ENCODE measurements at regions not wholly inside any gene's neighbourhood (a gene's known extent, or its start where the extent isn't known, plus 50 kb on each side); places are given as distances from the start of the nearest gene placed in this dataset.
"Not testable (repeated sequence)": the region's sequence is repeated elsewhere in the genome, so short reads cannot be mapped to it uniquely, and the experiment has no call there.

DNA sequence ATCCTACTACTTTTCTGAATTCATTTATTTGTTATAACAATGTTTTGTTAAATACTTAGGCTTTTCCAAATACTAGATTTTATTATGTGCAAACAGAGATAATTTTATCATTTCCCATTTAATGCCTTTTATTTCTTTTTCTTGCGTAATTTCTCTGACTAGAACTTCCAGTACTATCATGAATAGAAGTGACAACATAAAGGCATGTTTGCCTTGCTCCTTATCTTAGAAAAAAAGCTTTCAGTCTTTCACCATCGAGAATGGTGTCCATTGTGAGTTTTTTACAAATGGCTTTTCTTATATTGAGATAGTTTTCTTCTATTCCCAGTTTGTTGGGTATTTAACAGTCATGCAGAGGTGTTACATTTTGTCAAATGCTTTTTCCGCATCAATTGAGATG is 453.1 kb upstream of the ZP4 start:
- Mint-ChIP-seq H3K4me3 (no peak overlapping the region), H3K27ac (no peak overlapping the region), H3K27me3 (no peaks in the 10 kb centered on the region), H3K36me3 (no peaks in the 10 kb centered on the region), H3K9me3 (peaks cover 15% of the 10 kb centered on the region), H3K4me1 (ENCODE audit: low read depth) (no peaks in the 10 kb centered on the region)
- POLR2A ChIA-PET = no interaction called here
- DNase-seq = no peak
- intact Hi-C loops (cut with micrococcal nuclease) = no loop called here
- CTCF ChIA-PET = no interaction called here

DNA sequence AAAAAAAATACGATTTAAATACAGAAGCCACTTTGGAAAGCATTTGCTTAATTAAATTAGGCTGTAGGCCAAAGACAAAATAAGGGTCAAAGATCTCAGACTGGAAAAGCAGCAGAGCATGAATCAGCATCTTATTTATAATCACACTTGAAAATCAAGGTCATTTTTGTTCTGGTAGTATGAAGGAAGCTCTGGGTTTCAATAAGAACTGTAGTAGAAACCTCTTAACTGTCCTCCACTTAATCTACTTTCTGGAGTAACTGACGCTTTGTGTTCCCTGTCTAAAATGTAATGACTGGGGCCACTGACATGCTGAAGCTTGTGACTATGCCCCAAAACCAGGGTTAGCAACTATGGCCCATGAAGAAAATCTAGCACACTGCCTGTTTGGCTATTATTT is 450.7 kb upstream of the ZP4 start:
- no peaks in the 10 kb centered on the region for H3K4me1 Mint-ChIP-seq (ENCODE audit: low read depth)
- ChIA-PET CTCF (no interaction called here), POLR2A (no interaction called here)
- H3K9me3 Mint-ChIP-seq = peaks cover 15% of the 10 kb centered on the region
- no peak overlapping the region for H3K27ac Mint-ChIP-seq
- H3K36me3 Mint-ChIP-seq = no peaks in the 10 kb centered on the region
- no peaks in the 10 kb centered on the region for H3K27me3 Mint-ChIP-seq
- intact Hi-C loops (cut with micrococcal nuclease) = no loop called here
- H3K4me3 Mint-ChIP-seq = no peak overlapping the region
- no peak for DNase-seq

GRCh38 chr1:238340989-238341388 is 450.3 kb upstream of the ZP4 start:
- Mint-ChIP-seq H3K27ac (no peak overlapping the region), H3K27me3 (no peaks in the 10 kb centered on the region), H3K36me3 (no peaks in the 10 kb centered on the region), H3K4me1 (ENCODE audit: low read depth) (no peaks in the 10 kb centered on the region), H3K9me3 (peaks cover 14% of the 10 kb centered on the region), H3K4me3 (no peak overlapping the region)
- POLR2A ChIA-PET = no interaction called here
- intact Hi-C loops (cut with micrococcal nuclease) = no loop called here
- no peak for DNase-seq
- CTCF ChIA-PET = no interaction called here

DNA sequence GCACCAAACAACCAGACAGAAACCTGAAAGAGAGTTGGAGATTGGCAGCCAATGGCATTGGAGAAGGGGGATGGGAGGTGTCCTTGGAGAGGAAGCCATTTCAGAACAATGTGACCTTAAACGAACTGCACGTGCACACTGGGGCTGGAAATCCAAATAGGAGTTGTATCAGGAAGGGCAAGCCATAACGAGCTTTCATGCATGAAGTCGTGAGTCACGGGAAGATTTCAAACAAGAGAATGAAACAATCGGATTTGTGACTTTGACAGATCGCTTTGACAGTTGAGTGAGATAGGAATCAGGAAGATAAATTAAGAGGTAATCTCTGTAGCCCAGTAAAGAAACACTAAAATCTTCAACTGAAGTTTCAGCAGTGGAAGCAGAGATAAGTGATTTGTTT is 445.8 kb upstream of the ZP4 start:
- ChIA-PET POLR2A (no interaction called here), CTCF (no interaction called here)
- DNase-seq = no peak
- H3K27ac Mint-ChIP-seq = no peak overlapping the region
- H3K27me3 Mint-ChIP-seq = no peaks in the 10 kb centered on the region
- no peaks in the 10 kb centered on the region for H3K36me3 Mint-ChIP-seq
- H3K4me1 Mint-ChIP-seq (ENCODE audit: low read depth) = no peaks in the 10 kb centered on the region
- no peak overlapping the region for H3K4me3 Mint-ChIP-seq
- intact Hi-C loops (cut with micrococcal nuclease) = no loop called here
- peaks cover 13% of the 10 kb centered on the region for H3K9me3 Mint-ChIP-seq

DNA sequence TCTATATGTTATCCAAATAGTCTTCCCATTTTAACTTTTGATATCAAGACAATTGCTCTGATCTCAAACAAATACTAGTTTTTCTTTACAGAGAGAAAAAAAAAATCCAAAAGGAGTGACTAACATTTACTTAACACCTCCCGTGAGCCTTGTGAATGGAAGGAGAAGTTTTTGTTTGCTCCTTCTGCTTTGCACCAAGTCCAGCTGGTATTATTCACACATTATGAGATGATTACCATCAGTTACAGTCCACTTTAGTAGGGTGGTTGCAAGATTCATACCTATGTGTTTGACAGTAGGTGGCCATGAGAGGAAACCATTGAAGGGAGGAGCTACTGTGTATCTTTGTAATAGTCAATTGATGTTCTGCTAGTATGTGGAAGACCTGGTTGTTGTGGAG is 443.4 kb upstream of the ZP4 start:
- CTCF ChIA-PET = no interaction called here
- no peak overlapping the region for H3K4me3 Mint-ChIP-seq
- intact Hi-C loops (cut with micrococcal nuclease) = no loop called here
- H3K36me3 Mint-ChIP-seq = no peaks in the 10 kb centered on the region
- no peaks in the 10 kb centered on the region for H3K27me3 Mint-ChIP-seq
- H3K9me3 Mint-ChIP-seq = peaks cover 13% of the 10 kb centered on the region
- no peak overlapping the region for H3K27ac Mint-ChIP-seq
- no peak for DNase-seq
- H3K4me1 Mint-ChIP-seq (ENCODE audit: low read depth) = no peaks in the 10 kb centered on the region
- POLR2A ChIA-PET = no interaction called here

- H3K4me3 Mint-ChIP-seq = no peak overlapping the region
- POLR2A ChIA-PET = no interaction called here
- no peak overlapping the region for H3K27ac Mint-ChIP-seq
- H3K4me1 Mint-ChIP-seq (ENCODE audit: low read depth) = no peaks in the 10 kb centered on the region
- no peaks in the 10 kb centered on the region for H3K27me3 Mint-ChIP-seq
- DNase-seq = no peak
- intact Hi-C loops (cut with micrococcal nuclease) = no loop called here
- CTCF ChIA-PET = no interaction called here
- no peaks in the 10 kb centered on the region for H3K36me3 Mint-ChIP-seq
- peaks cover 12% of the 10 kb centered on the region for H3K9me3 Mint-ChIP-seq
These were observed 440.8 kb upstream of the ZP4 start for GRCh38 chr1:238331557-238331956.

DNA sequence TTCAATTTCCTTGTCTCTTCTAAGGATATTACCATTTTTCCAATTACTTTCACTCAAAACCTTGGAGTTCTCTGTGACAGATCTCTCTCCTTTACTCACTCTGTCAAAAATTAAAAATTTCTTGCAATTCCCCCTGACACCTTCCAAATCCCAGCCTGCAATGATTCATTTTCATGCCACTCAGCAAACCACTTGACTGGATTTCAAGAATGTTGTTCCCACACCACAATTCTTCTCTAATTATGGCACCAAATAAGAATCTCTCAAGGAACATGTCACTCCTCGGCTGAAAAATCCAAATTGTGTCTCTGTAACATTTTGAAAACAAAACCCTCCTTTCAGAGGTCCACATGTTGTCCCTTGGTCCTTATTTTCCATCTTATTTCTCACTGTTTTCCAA is 438.9 kb upstream of the ZP4 start:
- intact Hi-C loops (cut with micrococcal nuclease) = no loop called here
- H3K36me3 Mint-ChIP-seq = no peaks in the 10 kb centered on the region
- H3K9me3 Mint-ChIP-seq = peaks cover 14% of the 10 kb centered on the region
- no peaks in the 10 kb centered on the region for H3K4me1 Mint-ChIP-seq (ENCODE audit: low read depth)
- ChIA-PET CTCF (no interaction called here), POLR2A (no interaction called here)
- H3K27ac Mint-ChIP-seq = no peak overlapping the region
- no peak overlapping the region for H3K4me3 Mint-ChIP-seq
- no peaks in the 10 kb centered on the region for H3K27me3 Mint-ChIP-seq
- no peak for DNase-seq

- H3K36me3 Mint-ChIP-seq; H3K4me3 Mint-ChIP-seq; H3K27ac Mint-ChIP-seq; POLR2A ChIA-PET; intact Hi-C loops (cut with micrococcal nuclease); CTCF ChIA-PET; H3K4me1 Mint-ChIP-seq (ENCODE audit: low read depth); DNase-seq; H3K27me3 Mint-ChIP-seq: not testable (repeated sequence)
- H3K9me3 Mint-ChIP-seq = peaks cover 14% of the 10 kb centered on the region
These were observed 436.3 kb upstream of the ZP4 start for GRCh38 chr1:238327033-238327432.

- H3K36me3 Mint-ChIP-seq; H3K4me3 Mint-ChIP-seq; H3K27me3 Mint-ChIP-seq; CTCF ChIA-PET; DNase-seq; intact Hi-C loops (cut with micrococcal nuclease); POLR2A ChIA-PET; H3K4me1 Mint-ChIP-seq (ENCODE audit: low read depth); H3K27ac Mint-ChIP-seq: not testable (repeated sequence)
- peaks cover 14% of the 10 kb centered on the region for H3K9me3 Mint-ChIP-seq
These were observed 435.8 kb upstream of the ZP4 start for GRCh38 chr1:238326479-238326878.

DNA sequence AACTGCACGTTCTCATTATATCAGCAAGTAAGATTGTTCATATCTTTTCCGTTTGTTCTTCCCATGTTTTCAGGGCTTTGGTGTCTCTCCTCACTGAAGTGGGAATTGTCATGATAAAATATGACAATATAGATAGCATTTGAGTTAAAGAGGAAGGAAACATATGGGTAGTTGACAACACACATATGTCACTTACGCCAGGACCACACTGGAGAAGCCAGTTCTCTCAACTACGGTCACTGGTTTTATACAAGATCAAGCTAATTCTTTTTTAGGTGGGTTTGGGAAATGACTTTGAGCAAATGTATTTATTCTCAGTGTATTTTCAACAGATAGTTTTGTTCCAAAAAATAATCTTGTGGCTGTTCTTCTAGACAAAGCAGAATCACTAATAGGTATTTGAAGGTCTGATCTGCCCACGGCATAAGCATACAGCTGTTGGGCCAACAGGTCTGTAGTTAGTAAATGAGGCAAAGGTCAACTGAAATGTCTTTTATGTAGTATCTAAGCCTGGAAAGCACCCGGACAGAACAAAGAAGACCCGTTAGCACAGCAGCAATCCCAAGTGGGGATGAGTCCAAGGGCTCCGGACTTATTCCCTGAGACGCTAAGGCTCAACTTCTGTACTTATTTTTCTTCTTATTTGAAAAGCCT is 433.6 kb upstream of the ZP4 start:
- no peaks in the 10 kb centered on the region for H3K4me1 Mint-ChIP-seq (ENCODE audit: low read depth)
- POLR2A ChIA-PET = no interaction called here
- H3K4me3 Mint-ChIP-seq = no peak overlapping the region
- H3K27ac Mint-ChIP-seq = no peak overlapping the region
- CTCF ChIA-PET = no interaction called here
- intact Hi-C loops (cut with micrococcal nuclease) = no loop called here
- H3K36me3 Mint-ChIP-seq = no peaks in the 10 kb centered on the region
- H3K9me3 Mint-ChIP-seq = peaks cover 14% of the 10 kb centered on the region
- no peak for DNase-seq
- H3K27me3 Mint-ChIP-seq = no peaks in the 10 kb centered on the region

- no peaks in the 10 kb centered on the region for H3K4me1 Mint-ChIP-seq (ENCODE audit: low read depth)
- no peak overlapping the region for H3K4me3 Mint-ChIP-seq
- ChIA-PET POLR2A (no interaction called here), CTCF (no interaction called here)
- no peak overlapping the region for H3K27ac Mint-ChIP-seq
- no peaks in the 10 kb centered on the region for H3K36me3 Mint-ChIP-seq
- no peak for DNase-seq
- H3K27me3 Mint-ChIP-seq = no peaks in the 10 kb centered on the region
- intact Hi-C loops (cut with micrococcal nuclease) = no loop called here
- peaks cover 14% of the 10 kb centered on the region for H3K9me3 Mint-ChIP-seq
These were observed 432.8 kb upstream of the ZP4 start for GRCh38 chr1:238323490-238323889.

DNA sequence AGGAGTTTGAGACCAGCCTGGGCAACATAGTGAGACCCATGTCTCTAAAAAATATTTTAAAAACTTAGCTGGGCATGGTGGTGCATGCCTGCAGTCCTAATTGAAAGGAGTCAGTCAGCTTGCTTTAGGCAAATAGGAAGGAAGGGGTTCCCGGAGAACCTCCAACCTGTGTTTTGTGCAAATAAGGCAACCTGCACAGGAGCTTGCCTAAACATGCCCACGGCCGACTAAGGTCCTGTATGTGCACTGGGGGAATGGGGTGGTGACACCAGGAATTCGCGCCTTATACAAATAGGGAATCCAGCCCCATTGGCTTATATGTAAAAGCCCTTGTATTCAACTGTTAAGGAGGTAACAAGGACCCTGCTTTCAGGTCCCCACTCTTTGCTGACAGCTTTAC is 429.2 kb upstream of the ZP4 start:
- H3K4me1 Mint-ChIP-seq (ENCODE audit: low read depth) = no peaks in the 10 kb centered on the region
- H3K27ac Mint-ChIP-seq = no peak overlapping the region
- H3K4me3 Mint-ChIP-seq = no peak overlapping the region
- no peaks in the 10 kb centered on the region for H3K27me3 Mint-ChIP-seq
- H3K36me3 Mint-ChIP-seq = no peaks in the 10 kb centered on the region
- intact Hi-C loops (cut with micrococcal nuclease) = no loop called here
- ChIA-PET CTCF (no interaction called here), POLR2A (no interaction called here)
- peaks cover 3% of the 10 kb centered on the region for H3K9me3 Mint-ChIP-seq
- DNase-seq = no peak

DNA sequence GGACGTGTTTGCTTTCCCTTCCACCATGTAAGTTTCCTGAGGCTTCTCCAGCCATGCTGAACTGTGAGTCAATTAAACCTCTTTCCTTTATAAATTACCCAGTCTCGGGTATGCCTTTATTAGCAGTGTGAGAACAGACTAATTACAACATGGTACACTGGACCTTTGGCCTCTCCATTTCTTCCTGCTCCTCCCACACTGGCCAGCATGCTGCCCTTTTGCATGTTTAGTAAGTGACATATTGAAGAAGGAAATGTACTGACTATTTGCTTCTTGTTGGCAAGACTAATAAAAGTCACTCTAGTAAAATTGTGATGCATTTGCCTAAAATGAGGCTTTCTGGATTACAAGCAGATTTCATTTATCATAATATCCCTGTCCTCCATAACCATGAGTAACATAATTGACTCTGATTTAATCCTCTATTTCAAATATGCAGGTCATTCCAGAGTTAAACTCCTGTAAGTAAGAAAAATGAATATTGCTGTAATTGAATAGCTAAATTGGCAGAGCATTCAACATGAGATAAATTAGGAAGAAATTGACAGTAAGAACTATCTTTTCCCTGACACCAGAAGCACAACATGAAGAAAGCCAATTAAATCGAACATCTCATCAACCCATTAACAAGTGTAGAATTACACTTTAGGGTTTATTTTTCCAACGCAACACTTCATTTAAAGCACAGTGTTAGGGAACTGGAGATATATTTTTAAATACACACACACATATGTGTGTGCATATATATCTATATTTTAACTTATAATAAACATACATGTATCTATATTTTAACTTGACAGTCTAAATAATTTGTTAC is 427.8 kb upstream of the ZP4 start:
- intact Hi-C loops (cut with micrococcal nuclease) = no loop called here
- Mint-ChIP-seq H3K4me1 (ENCODE audit: low read depth) (no peaks in the 10 kb centered on the region), H3K27ac (no peak overlapping the region), H3K27me3 (no peaks in the 10 kb centered on the region), H3K36me3 (no peaks in the 10 kb centered on the region), H3K9me3 (no peaks in the 10 kb centered on the region), H3K4me3 (no peak overlapping the region)
- POLR2A ChIA-PET = no interaction called here
- DNase-seq = no peak
- CTCF ChIA-PET = no interaction called here
